ENCODE measurements at regions not wholly inside any gene's neighbourhood (a gene's known extent, or its start where the extent isn't known, plus 50 kb on each side); places are given as distances from the start of the nearest gene placed in this dataset.

DNA sequence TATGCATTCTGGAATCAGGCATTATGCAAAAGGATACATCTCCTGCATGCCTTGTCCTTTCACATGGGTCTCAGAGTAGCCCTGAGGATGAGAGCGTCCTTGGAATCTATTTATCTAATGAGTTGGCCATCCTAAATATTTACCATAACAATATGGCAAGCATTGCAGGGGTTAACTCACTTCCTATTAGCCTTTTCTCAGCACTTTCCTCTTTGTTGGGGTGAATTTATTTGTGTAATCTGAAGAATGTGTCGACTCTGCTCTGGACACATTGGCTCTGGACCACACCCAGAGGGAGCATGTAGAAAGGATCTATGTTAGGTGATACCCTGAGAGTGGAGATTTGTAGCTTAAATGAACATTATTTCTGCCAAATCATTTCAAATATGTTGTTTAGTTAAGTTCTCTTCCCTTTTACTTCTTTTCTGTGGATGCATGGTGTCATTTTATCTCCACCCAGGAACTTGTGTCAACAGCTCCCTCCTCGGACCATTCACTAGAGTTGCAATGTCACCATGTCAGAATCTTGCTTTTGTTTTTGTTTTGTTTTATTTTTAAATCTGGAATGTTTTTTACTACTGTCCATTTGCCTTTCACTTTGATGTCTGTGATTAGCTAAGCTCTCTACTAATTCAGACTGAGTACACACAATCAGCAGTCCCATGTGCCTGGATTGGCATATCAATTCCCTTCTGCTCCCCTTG lies 757.0 kb upstream of the MMS22L start:
- H3K9me3 Mint-ChIP-seq, result no peaks in the 10 kb centered on the region
- H3K27ac ChIP-seq, result peak overlapping the region; percentile 93
- H3F3A ChIP-seq (ENCODE audit: low read depth), result peaks cover 61% of the 10 kb centered on the region
- no peaks in the 10 kb centered on the region for H3K27me3 ChIP-seq
- no peaks in the 10 kb centered on the region for H3K36me3 ChIP-seq
- no peak overlapping the region for H3K4me3 ChIP-seq
- peaks cover 90% of the 10 kb centered on the region for H3K4me1 ChIP-seq
- no peaks in the 10 kb centered on the region for H3K36me3 Mint-ChIP-seq
- no peak overlapping the region for H3K9ac ChIP-seq
- peak overlapping the region; percentile 15 for H2AFZ ChIP-seq (replicated peaks)
- peaks cover 2% of the 10 kb centered on the region for H3K27me3 Mint-ChIP-seq (ENCODE audit: insufficient read depth, low read depth)
- TF ChIP-seq EZH2 (IDR thresholded peaks at IDR 0.05), result no peak
- peak; percentile 58 for TF ChIP-seq CTCF (IDR thresholded peaks at IDR 0.05)
- TF ChIP-seq EZH2phosphoT487 (IDR thresholded peaks at IDR 0.05), result no peak
- H3K79me2 ChIP-seq (ENCODE audit: low read depth), result no peaks in the 10 kb centered on the region
- H4K20me1 ChIP-seq (ENCODE audit: low read depth), result no peaks in the 10 kb centered on the region
- peak overlapping the region; percentile 98 for H3K27ac Mint-ChIP-seq
- peak; percentile 47 for DNase-seq (ENCODE audit: low spot score)
- peak overlapping the region; percentile 79 for H3K4me3 Mint-ChIP-seq
- peak overlapping the region; percentile 67 for H3K4me2 ChIP-seq
- H3K9me3 ChIP-seq (ENCODE audit: low read depth), result no peaks in the 10 kb centered on the region
- peaks cover 77% of the 10 kb centered on the region for H3K4me1 Mint-ChIP-seq

DNA sequence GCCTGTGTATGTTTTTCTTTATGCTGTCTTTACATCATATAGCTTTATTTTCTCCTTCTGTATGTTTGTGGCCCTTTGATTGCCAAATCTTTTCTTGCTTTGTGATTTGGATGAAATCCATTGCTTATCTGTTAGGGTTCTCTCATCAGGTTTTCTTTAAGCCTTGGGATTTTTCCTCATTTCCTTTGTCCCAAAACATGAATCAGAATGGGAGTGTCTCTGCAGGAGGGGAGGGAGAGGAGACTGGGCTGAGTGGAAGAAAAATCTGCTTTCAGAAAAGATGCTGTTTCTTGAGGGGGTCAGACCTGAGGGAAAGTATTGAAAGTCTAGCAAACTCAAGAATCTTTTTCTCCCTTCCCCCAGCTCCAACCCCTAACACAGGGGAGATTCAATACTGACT lies 758.0 kb upstream of the MMS22L start:
- peak overlapping the region; percentile 93 for H3K27ac ChIP-seq

DNA sequence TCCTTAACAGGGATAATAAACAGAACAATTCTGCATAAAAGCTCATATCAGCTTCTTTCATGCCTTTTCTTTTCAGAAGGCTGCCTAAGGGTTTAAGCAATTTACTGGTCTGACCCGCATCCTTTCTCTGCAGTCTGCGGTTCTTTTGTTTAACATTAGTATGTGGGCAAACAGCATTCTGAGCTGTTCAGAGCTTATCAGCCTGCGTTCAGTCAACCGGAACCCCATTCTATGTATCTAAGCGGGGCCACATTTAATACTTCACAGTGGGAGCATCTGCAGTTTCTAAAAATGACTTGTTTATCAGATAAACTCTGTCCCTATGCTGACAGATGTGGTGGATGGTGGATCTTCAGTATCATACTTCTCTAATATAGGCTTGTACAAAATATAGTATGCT lies 758.9 kb upstream of the MMS22L start:
- peaks cover 2% of the 10 kb centered on the region for H3K27me3 Mint-ChIP-seq (ENCODE audit: insufficient read depth, low read depth)
- Histone ChIP-seq H3K27ac (peak overlapping the region; percentile 93), H3K79me2 (ENCODE audit: low read depth) (no peaks in the 10 kb centered on the region), H3K4me2 (peak overlapping the region; percentile 67), H3K27me3 (no peaks in the 10 kb centered on the region), H3K4me3 (peak overlapping the region; percentile 30), H3F3A (ENCODE audit: low read depth) (peaks cover 47% of the 10 kb centered on the region), H2AFZ (replicated peaks) (no peak overlapping the region), H3K4me1 (peaks cover 93% of the 10 kb centered on the region), H3K9ac (no peak overlapping the region), H4K20me1 (ENCODE audit: low read depth) (no peaks in the 10 kb centered on the region), H3K36me3 (no peaks in the 10 kb centered on the region), H3K9me3 (ENCODE audit: low read depth) (no peaks in the 10 kb centered on the region)
- no peaks in the 10 kb centered on the region for H3K9me3 Mint-ChIP-seq
- peak; percentile 85 for DNase-seq (ENCODE audit: low spot score)
- peak overlapping the region; percentile 20 for H3K4me3 Mint-ChIP-seq
- H3K4me1 Mint-ChIP-seq, result peaks cover 85% of the 10 kb centered on the region
- no peaks in the 10 kb centered on the region for H3K36me3 Mint-ChIP-seq
- H3K27ac Mint-ChIP-seq, result peak overlapping the region; percentile 84
- TF ChIP-seq EZH2 (IDR thresholded peaks at IDR 0.05), result no peak
- no peak for TF ChIP-seq EZH2phosphoT487 (IDR thresholded peaks at IDR 0.05)
- TF ChIP-seq CTCF (IDR thresholded peaks at IDR 0.05), result no peak

More for the DNA sequence above, 758.0 kb upstream of the MMS22L start:
- Mint-ChIP-seq H3K27me3 (ENCODE audit: insufficient read depth, low read depth) (peaks cover 2% of the 10 kb centered on the region), H3K4me1 (peaks cover 85% of the 10 kb centered on the region), H3K9me3 (no peaks in the 10 kb centered on the region), H3K4me3 (peak overlapping the region; percentile 64), H3K36me3 (no peaks in the 10 kb centered on the region), H3K27ac (peak overlapping the region; percentile 98)
- H3K36me3 ChIP-seq, result no peaks in the 10 kb centered on the region
- peaks cover 93% of the 10 kb centered on the region for H3K4me1 ChIP-seq
- no peaks in the 10 kb centered on the region for H3K79me2 ChIP-seq (ENCODE audit: low read depth)
- H3K9me3 ChIP-seq (ENCODE audit: low read depth), result no peaks in the 10 kb centered on the region
- DNase-seq (ENCODE audit: low spot score), result peak; percentile 55
- peak overlapping the region; percentile 30 for H3K4me3 ChIP-seq
- peak overlapping the region; percentile 67 for H3K4me2 ChIP-seq
- peaks cover 56% of the 10 kb centered on the region for H3F3A ChIP-seq (ENCODE audit: low read depth)
- H3K9ac ChIP-seq, result no peak overlapping the region
- H4K20me1 ChIP-seq (ENCODE audit: low read depth), result no peaks in the 10 kb centered on the region
- no peak overlapping the region for H2AFZ ChIP-seq (replicated peaks)
- TF ChIP-seq EZH2phosphoT487 (IDR thresholded peaks at IDR 0.05) (no peak), CTCF (IDR thresholded peaks at IDR 0.05) (no peak), EZH2 (IDR thresholded peaks at IDR 0.05) (no peak)
- no peaks in the 10 kb centered on the region for H3K27me3 ChIP-seq

All from neural progenitor cell (in vitro differentiated cells).